Osteoblast (primary cell): ENCODE measurements at regions not wholly inside any gene's neighbourhood (a gene's known extent, or its start where the extent isn't known, plus 50 kb on each side); places are given as distances from the start of the nearest gene placed in this dataset.

ENCODE experiments used
- DNase-seq: peaks from one replicate; pipeline ENCODE4 v3.0.0; 2011; ENCODE audit warnings: low spot score, mixed read lengths; ENCODE audit not compliant: insufficient read length; ENCODE audit errors: missing footprints
- H2AFZ ChIP-seq: 2 replicates; pipeline ENCODE4 v1.6.0; 2011; ENCODE audit warnings: mild to moderate bottlenecking, low read length
- H3K27ac ChIP-seq: 2 replicates; pipeline ENCODE4 v1.5.1; 2011; ENCODE audit warnings: mild to moderate bottlenecking, low read depth, low read length, moderate library complexity
- H3K27me3 ChIP-seq: 2 replicates; pipeline ENCODE4 v1.6.0; 2012; ENCODE audit warnings: mild to moderate bottlenecking, control low read depth, inconsistent platforms, low read length, moderate library complexity; ENCODE audit not compliant: insufficient read depth
- H3K36me3 ChIP-seq: 2 replicates; pipeline ENCODE4 v1.5.1; 2011; ENCODE audit warnings: mild to moderate bottlenecking, low read length, control low read depth, moderate library complexity; ENCODE audit not compliant: insufficient read depth
- H3K4me1 ChIP-seq: 2 replicates; pipeline ENCODE4 v1.5.1; 2011; ENCODE audit warnings: mild to moderate bottlenecking, low read length, control low read depth, moderate library complexity; ENCODE audit not compliant: insufficient read depth
- H3K4me2 ChIP-seq: 2 replicates; pipeline ENCODE4 v1.6.0; 2011; ENCODE audit warnings: mild to moderate bottlenecking, low read length; ENCODE audit not compliant: insufficient read depth
- H3K4me3 ChIP-seq: fragments of 200-600 bp; sonication (generic); 3 replicates; pipeline ENCODE4 v1.5.1; 2012; ENCODE audit warnings: mild to moderate bottlenecking, low read length, inconsistent platforms; ENCODE audit not compliant: insufficient read depth
- H3K79me2 ChIP-seq: 2 replicates; pipeline ENCODE4 v1.6.0; 2012; ENCODE audit warnings: mild to moderate bottlenecking, low read length, control low read depth, inconsistent platforms; ENCODE audit not compliant: insufficient read depth
- H3K9me3 ChIP-seq: 2 replicates; pipeline ENCODE4 v1.5.1; 2011; ENCODE audit warnings: low read depth, low read length, control low read depth
- H4K20me1 ChIP-seq: 2 replicates; pipeline ENCODE4 v1.6.0; 2012; ENCODE audit warnings: mild to moderate bottlenecking, low read length, control low read depth; ENCODE audit not compliant: insufficient read depth
- TF ChIP-seq, protein P1 (sequence below): IDR thresholded peaks from 2 replicates; pipeline ENCODE4 v1.5.1; 2011; ENCODE audit warnings: mild to moderate bottlenecking, low read depth, low read length, moderate library complexity; ENCODE audit errors: extremely low read depth

DNA sequence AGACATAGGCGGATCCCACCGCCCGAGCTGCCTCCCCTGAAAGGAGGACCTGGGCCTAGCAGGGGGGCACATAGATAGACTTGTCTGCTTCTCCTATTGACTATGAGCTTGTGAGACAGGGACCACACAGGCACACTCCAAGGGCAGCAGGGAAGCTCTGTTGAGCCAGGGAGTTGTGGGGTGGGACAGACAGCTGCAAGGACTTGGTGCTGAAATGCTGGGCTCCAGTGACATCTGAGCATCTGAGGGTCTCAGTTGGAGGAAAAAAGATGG is 53.4 kb upstream of the ANO1 start:
- TF ChIP-seq, protein P1, sequence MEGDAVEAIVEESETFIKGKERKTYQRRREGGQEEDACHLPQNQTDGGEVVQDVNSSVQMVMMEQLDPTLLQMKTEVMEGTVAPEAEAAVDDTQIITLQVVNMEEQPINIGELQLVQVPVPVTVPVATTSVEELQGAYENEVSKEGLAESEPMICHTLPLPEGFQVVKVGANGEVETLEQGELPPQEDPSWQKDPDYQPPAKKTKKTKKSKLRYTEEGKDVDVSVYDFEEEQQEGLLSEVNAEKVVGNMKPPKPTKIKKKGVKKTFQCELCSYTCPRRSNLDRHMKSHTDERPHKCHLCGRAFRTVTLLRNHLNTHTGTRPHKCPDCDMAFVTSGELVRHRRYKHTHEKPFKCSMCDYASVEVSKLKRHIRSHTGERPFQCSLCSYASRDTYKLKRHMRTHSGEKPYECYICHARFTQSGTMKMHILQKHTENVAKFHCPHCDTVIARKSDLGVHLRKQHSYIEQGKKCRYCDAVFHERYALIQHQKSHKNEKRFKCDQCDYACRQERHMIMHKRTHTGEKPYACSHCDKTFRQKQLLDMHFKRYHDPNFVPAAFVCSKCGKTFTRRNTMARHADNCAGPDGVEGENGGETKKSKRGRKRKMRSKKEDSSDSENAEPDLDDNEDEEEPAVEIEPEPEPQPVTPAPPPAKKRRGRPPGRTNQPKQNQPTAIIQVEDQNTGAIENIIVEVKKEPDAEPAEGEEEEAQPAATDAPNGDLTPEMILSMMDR = no peak

GRCh38 chr11:70025308-70025707 is 52.8 kb upstream of the ANO1 start:
- Histone ChIP-seq H3K4me1 (peaks cover 3% of the 10 kb centered on the region), H2AFZ (no peak overlapping the region), H3K4me3 (no peak overlapping the region), H3K9me3 (no peaks in the 10 kb centered on the region), H4K20me1 (no peaks in the 10 kb centered on the region), H3K36me3 (no peaks in the 10 kb centered on the region), H3K4me2 (no peak overlapping the region), H3K79me2 (no peaks in the 10 kb centered on the region), H3K27ac (no peak overlapping the region), H3K27me3 (no peaks in the 10 kb centered on the region)
- TF ChIP-seq, protein P1 = no peak
- no peak for DNase-seq

More for the DNA sequence above, 53.4 kb upstream of the ANO1 start:
- Histone ChIP-seq H3K27me3 (no peaks in the 10 kb centered on the region), H3K4me1 (peaks cover 9% of the 10 kb centered on the region), H3K36me3 (no peaks in the 10 kb centered on the region), H2AFZ (no peak overlapping the region), H3K9me3 (no peaks in the 10 kb centered on the region), H4K20me1 (no peaks in the 10 kb centered on the region), H3K4me3 (no peak overlapping the region), H3K4me2 (no peak overlapping the region), H3K79me2 (no peaks in the 10 kb centered on the region), H3K27ac (no peak overlapping the region)
- DNase-seq = no peak

DNA sequence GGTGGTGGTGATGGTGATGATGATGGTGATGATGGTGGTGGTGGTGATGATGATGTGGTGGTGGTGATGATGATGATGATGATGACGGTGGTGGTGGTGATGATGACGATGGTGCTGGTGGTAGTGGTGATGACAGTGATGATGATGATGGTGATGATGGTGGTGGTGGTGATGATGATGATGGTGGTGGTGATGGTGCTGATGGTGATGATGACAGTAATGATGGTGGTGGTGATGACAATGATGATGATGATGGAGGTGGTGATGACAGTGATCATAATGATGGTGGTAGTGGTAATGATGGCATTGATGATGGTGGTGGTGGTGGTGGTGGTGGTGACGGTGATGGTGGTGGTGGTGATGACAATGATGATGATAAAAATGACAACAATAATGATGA is 52.1 kb upstream of the ANO1 start:
- Histone ChIP-seq H3K9me3 (no peaks in the 10 kb centered on the region), H3K36me3 (no peaks in the 10 kb centered on the region), H3K4me2 (no peak overlapping the region), H3K4me3 (no peak overlapping the region), H3K27me3 (no peaks in the 10 kb centered on the region), H3K79me2 (no peaks in the 10 kb centered on the region), H4K20me1 (no peaks in the 10 kb centered on the region), H3K27ac (no peak overlapping the region), H3K4me1 (no peaks in the 10 kb centered on the region), H2AFZ (no peak overlapping the region)
- DNase-seq = no peak
- TF ChIP-seq, protein P1 = no peak

- DNase-seq = no peak
- H3K27me3 ChIP-seq = no peaks in the 10 kb centered on the region
- H3K36me3 ChIP-seq = no peaks in the 10 kb centered on the region
- H3K9me3 ChIP-seq = no peaks in the 10 kb centered on the region
- no peaks in the 10 kb centered on the region for H3K4me1 ChIP-seq
- H3K79me2 ChIP-seq = no peaks in the 10 kb centered on the region
- H3K4me2 ChIP-seq = no peak overlapping the region
- H3K4me3 ChIP-seq = no peak overlapping the region
- no peaks in the 10 kb centered on the region for H4K20me1 ChIP-seq
- no peak overlapping the region for H3K27ac ChIP-seq
- TF ChIP-seq, protein P1 = no peak
- H2AFZ ChIP-seq = no peak overlapping the region
Measured at GRCh38 chr11:70026726-70027125, 51.4 kb upstream of the ANO1 start.
